ENCODE measurements at regions not wholly inside any gene's neighbourhood (a gene's known extent, or its start where the extent isn't known, plus 50 kb on each side); places are given as distances from the start of the nearest gene placed in this dataset.

DNA sequence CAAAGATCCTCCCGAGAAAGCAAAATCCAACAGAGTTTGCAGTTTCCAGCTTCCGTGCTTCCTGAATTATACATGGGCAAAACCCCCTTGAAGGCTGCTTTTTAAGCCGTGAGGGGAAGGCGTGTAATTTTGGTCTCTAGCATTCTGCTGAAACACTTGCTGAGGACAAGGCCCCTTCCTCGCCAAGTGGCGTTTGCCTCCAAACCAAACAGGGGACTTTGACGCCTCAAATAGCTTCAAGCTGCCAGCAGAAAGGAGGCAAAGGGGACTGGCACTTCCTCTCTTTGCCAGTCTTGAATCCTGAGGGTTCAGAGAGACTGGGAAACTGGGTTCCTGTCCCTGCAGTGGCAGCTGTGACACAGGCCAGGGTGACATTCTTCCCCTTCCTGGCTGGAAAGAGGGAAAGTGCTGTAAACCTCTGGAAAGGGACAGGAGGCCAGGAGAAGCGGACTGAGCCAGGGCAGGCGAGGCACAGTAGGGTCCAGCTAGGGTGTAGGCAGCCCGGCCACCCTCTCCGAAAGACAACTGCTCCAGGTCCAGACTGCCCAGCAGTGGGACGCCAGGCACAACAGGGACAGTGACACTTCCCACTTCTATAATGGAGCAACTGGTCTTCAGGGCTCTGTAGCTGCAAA is 96.2 kb upstream of the MED13L start:
- H3T11ph ChIP-seq (ENCODE audit: low read length) = no peak overlapping the region
- H2BK20ac ChIP-seq (ENCODE audit: low read depth, low read length, poor library complexity, severe bottlenecking) = no peak overlapping the region
- H3K27me3 ChIP-seq (ENCODE audit: insufficient read depth, low read length) = no peaks in the 10 kb centered on the region
- H3K4me1 Mint-ChIP-seq = peaks cover 25 to 38% of the 10 kb centered on the region in 2 experiments
- no peak overlapping the region for H2AFZ ChIP-seq (ENCODE audit: low read length)
- H3K23me2 ChIP-seq (ENCODE audit: insufficient read length, low read depth, low read length, poor library complexity, severe bottlenecking) = no peaks in the 10 kb centered on the region
- H3K4me2 ChIP-seq (ENCODE audit: insufficient read depth, insufficient read length, low read length) = no peak overlapping the region
- H3K56ac ChIP-seq (ENCODE audit: insufficient read length, low read depth, low read length) = no peak overlapping the region
- H4K8ac ChIP-seq (replicated peaks; ENCODE audit: insufficient read length, low read depth, low read length) = no peak overlapping the region
- no peak overlapping the region for H2BK12ac ChIP-seq (ENCODE audit: insufficient read length, low read depth, low read length)
- no peaks in the 10 kb centered on the region for H4K20me1 ChIP-seq (ENCODE audit: control insufficient read depth, insufficient read depth, insufficient read length)
- no peak overlapping the region for H2BK5ac ChIP-seq (ENCODE audit: insufficient read length, low read length)
- no peak overlapping the region for H2BK120ac ChIP-seq (ENCODE audit: low read depth, low read length, poor library complexity, severe bottlenecking)
- H3K4me1 ChIP-seq (ENCODE audit: insufficient read depth, low read length) = peaks cover 3% of the 10 kb centered on the region; the same call in 1 of the 2 replicates
- H3K79me2 ChIP-seq (ENCODE audit: insufficient read depth, low read length) = no peaks in the 10 kb centered on the region
- H3K27ac ChIP-seq (ENCODE audit: insufficient read length, low read depth, low read length) = no peak overlapping the region
- H3K9me3 Mint-ChIP-seq = peaks cover 8 to 14% of the 10 kb centered on the region in 2 experiments; a peak in 3 of 5 replicates
- H3K9ac ChIP-seq (ENCODE audit: extremely low read depth, insufficient read length, low read length) = no peak overlapping the region
- H3K9me3 ChIP-seq (ENCODE audit: control insufficient read depth, low read depth, low read length) = no peaks in the 10 kb centered on the region
- no peak overlapping the region for H2AK5ac ChIP-seq (ENCODE audit: insufficient read length, low read length)
- H2BK15ac ChIP-seq (ENCODE audit: low read depth, low read length) = no peak overlapping the region
- no peaks in the 10 kb centered on the region; a peak in 1 of 7 replicates for H3K36me3 Mint-ChIP-seq (ENCODE audit: insufficient read depth in 1 of 3, low read depth in 3 of 3)
- no peak overlapping the region for H3K4me3 Mint-ChIP-seq
- no peak overlapping the region for H4K5ac ChIP-seq (ENCODE audit: insufficient read length, low read depth, low read length)
- TF ChIP-seq, protein P1, sequence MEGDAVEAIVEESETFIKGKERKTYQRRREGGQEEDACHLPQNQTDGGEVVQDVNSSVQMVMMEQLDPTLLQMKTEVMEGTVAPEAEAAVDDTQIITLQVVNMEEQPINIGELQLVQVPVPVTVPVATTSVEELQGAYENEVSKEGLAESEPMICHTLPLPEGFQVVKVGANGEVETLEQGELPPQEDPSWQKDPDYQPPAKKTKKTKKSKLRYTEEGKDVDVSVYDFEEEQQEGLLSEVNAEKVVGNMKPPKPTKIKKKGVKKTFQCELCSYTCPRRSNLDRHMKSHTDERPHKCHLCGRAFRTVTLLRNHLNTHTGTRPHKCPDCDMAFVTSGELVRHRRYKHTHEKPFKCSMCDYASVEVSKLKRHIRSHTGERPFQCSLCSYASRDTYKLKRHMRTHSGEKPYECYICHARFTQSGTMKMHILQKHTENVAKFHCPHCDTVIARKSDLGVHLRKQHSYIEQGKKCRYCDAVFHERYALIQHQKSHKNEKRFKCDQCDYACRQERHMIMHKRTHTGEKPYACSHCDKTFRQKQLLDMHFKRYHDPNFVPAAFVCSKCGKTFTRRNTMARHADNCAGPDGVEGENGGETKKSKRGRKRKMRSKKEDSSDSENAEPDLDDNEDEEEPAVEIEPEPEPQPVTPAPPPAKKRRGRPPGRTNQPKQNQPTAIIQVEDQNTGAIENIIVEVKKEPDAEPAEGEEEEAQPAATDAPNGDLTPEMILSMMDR (conservative IDR thresholded peaks at IDR 0.05) = no peak
- no peak overlapping the region for H3K23ac ChIP-seq (ENCODE audit: insufficient read length, low read depth, low read length)
- no peak for DNase-seq
- H3K27me3 Mint-ChIP-seq (ENCODE audit: low read depth) = peaks cover 17% of the 10 kb centered on the region
- H3K18ac ChIP-seq (ENCODE audit: insufficient read length, low read depth, low read length) = no peak overlapping the region
- H3K27ac Mint-ChIP-seq = peak overlapping the region in 2 of 3 experiments; percentile 54 to 71; a peak in 2 of 7 replicates
- H4K91ac ChIP-seq (ENCODE audit: insufficient read length, low read depth, low read length) = no peak overlapping the region
- H3K14ac ChIP-seq (ENCODE audit: insufficient read depth, low read length) = no peak overlapping the region
- no CpG with 5 or more reads among the region's 12 CpGs for WGBS (ENCODE audit: extremely low coverage, insufficient read length, low lambda C conversion rate)
- no peaks in the 10 kb centered on the region for H3K79me1 ChIP-seq (ENCODE audit: insufficient read depth, low read depth, low read length, poor library complexity, severe bottlenecking)
- no peak overlapping the region for H3K4ac ChIP-seq (ENCODE audit: low read depth, low read length)
